ENCODE measurements at regions not wholly inside any gene's neighbourhood (a gene's known extent, or its start where the extent isn't known, plus 50 kb on each side); places are given as distances from the start of the nearest gene placed in this dataset.

DNA sequence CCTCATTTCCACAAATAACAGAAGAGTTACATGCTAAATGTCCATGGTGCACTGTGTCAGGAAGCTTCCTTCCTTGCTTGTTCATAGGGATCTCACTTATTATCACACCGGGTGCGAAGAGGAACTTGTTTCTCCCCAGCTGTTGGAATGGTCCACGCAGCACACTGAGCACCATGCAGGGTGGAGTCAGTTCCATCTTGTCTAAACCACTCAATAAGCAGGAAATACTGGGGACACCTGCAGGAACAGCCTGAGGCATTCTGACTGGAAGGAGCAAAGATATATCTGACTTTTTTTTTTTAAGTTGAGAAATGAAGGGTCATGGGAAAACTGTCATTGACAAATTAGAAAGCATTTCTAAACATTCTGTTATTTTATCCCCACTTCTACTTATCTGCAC is 70.0 kb upstream of the WDR72 start:
- Histone ChIP-seq H3K4me1 (ENCODE audit: control insufficient read depth, insufficient read depth, low read length) (no peaks in the 10 kb centered on the region), H3K36me3 (ENCODE audit: control insufficient read depth in 2 of 2, insufficient read depth in 2 of 2, low read length in 1 of 2) (no peaks in the 10 kb centered on the region), H3K4me3 (no peak overlapping the region), H4K20me1 (ENCODE audit: control insufficient read depth, insufficient read depth) (no peaks in the 10 kb centered on the region), H2AFZ (ENCODE audit: control insufficient read depth, low read depth, low read length) (no peak overlapping the region), H3K27ac (ENCODE audit: control insufficient read depth, insufficient read depth) (no peak overlapping the region), H3K27me3 (replicated peaks in 1 of 2; ENCODE audit: control insufficient read depth in 2 of 2, insufficient read depth in 2 of 2, low read length in 1 of 2) (no peaks in the 10 kb centered on the region), H3K9ac (ENCODE audit: control insufficient read depth, insufficient read depth, low read length) (no peak overlapping the region), H3K79me2 (ENCODE audit: control insufficient read depth, insufficient read depth, low read length) (no peaks in the 10 kb centered on the region), H3K4me2 (ENCODE audit: control insufficient read depth, insufficient read depth) (no peak overlapping the region), H3K9me3 (replicated peaks; ENCODE audit: control insufficient read depth, insufficient read depth, low read length) (no peaks in the 10 kb centered on the region)
- ChIA-PET POLR2A (no interaction called here), CTCF (no interaction called here), SMC1A (ENCODE audit: uncharacterized antibody, unreplicated experiment) (no interaction called here), RAD21 (ENCODE audit: unreplicated experiment) (no interaction called here)
- intact Hi-C loops (cut with micrococcal nuclease; ENCODE audit: unreplicated experiment) (no loop called here), in situ Hi-C loops (cut with MboI) (no loop called here)
- 22% methylated on average over 3 of the region's 3 CpGs for WGBS (ENCODE audit: insufficient coverage, insufficient replicate concordance, low lambda C conversion rate, missing lambda C conversion rate)
- no peak for ATAC-seq
- no peak for DNase-seq (ENCODE audit: low read depth, low spot score)
- BruUV-seq (replicated peaks), result no TSS peak
- FAIRE-seq, result no peak
- TF ChIP-seq BMI1 (IDR thresholded peaks at IDR 0.05; ENCODE audit: borderline replicate concordance) (no peak), KAT2A (conservative IDR thresholded peaks at IDR 0.05; ENCODE audit: control insufficient read depth, low read depth, low read length) (no peak), MTA2 (IDR thresholded peaks at IDR 0.05; ENCODE audit: low read depth) (no peak), NR2F1 (conservative IDR thresholded peaks at IDR 0.05) (no peak), FOXK2 (IDR thresholded peaks at IDR 0.05) (no peak), SUPT20H (IDR thresholded peaks at IDR 0.05; ENCODE audit: borderline replicate concordance, control insufficient read depth, low read depth, low read length) (no peak), BHLHE40 (IDR thresholded peaks at IDR 0.05; ENCODE audit: borderline replicate concordance in 1 of 2, low read depth in 2 of 2, low read length in 1 of 2) (no peak), RBBP5 (conservative IDR thresholded peaks at IDR 0.05) (no peak), SMARCA5 (IDR thresholded peaks at IDR 0.05) (no peak), SMAD5 (IDR thresholded peaks at IDR 0.05; ENCODE audit: low read depth) (no peak), ZSCAN29 (IDR thresholded peaks at IDR 0.05) (no peak), CREM (IDR thresholded peaks at IDR 0.05; ENCODE audit: low read depth) (no peak), YY1 (IDR thresholded peaks at IDR 0.05; ENCODE audit: low read depth, low read length) (no peak), SMAD1 (IDR thresholded peaks at IDR 0.05; ENCODE audit: low read depth, partially characterized antibody) (no peak), KLF5 (IDR thresholded peaks at IDR 0.05; ENCODE audit: partially characterized antibody) (no peak), HCFC1 (IDR thresholded peaks at IDR 0.05; ENCODE audit: low read length) (no peak)
- TF ChIP-seq, protein P1, sequence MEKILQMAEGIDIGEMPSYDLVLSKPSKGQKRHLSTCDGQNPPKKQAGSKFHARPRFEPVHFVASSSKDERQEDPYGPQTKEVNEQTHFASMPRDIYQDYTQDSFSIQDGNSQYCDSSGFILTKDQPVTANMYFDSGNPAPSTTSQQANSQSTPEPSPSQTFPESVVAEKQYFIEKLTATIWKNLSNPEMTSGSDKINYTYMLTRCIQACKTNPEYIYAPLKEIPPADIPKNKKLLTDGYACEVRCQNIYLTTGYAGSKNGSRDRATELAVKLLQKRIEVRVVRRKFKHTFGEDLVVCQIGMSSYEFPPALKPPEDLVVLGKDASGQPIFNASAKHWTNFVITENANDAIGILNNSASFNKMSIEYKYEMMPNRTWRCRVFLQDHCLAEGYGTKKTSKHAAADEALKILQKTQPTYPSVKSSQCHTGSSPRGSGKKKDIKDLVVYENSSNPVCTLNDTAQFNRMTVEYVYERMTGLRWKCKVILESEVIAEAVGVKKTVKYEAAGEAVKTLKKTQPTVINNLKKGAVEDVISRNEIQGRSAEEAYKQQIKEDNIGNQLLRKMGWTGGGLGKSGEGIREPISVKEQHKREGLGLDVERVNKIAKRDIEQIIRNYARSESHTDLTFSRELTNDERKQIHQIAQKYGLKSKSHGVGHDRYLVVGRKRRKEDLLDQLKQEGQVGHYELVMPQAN (conservative IDR thresholded peaks at IDR 0.05), result no peak
- TF ChIP-seq, protein P2, sequence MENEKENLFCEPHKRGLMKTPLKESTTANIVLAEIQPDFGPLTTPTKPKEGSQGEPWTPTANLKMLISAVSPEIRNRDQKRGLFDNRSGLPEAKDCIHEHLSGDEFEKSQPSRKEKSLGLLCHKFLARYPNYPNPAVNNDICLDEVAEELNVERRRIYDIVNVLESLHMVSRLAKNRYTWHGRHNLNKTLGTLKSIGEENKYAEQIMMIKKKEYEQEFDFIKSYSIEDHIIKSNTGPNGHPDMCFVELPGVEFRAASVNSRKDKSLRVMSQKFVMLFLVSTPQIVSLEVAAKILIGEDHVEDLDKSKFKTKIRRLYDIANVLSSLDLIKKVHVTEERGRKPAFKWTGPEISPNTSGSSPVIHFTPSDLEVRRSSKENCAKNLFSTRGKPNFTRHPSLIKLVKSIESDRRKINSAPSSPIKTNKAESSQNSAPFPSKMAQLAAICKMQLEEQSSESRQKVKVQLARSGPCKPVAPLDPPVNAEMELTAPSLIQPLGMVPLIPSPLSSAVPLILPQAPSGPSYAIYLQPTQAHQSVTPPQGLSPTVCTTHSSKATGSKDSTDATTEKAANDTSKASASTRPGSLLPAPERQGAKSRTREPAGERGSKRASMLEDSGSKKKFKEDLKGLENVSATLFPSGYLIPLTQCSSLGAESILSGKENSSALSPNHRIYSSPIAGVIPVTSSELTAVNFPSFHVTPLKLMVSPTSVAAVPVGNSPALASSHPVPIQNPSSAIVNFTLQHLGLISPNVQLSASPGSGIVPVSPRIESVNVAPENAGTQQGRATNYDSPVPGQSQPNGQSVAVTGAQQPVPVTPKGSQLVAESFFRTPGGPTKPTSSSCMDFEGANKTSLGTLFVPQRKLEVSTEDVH (IDR thresholded peaks at IDR 0.05; ENCODE audit: low read depth, partially characterized antibody), result no peak
- TF ChIP-seq, protein P3, sequence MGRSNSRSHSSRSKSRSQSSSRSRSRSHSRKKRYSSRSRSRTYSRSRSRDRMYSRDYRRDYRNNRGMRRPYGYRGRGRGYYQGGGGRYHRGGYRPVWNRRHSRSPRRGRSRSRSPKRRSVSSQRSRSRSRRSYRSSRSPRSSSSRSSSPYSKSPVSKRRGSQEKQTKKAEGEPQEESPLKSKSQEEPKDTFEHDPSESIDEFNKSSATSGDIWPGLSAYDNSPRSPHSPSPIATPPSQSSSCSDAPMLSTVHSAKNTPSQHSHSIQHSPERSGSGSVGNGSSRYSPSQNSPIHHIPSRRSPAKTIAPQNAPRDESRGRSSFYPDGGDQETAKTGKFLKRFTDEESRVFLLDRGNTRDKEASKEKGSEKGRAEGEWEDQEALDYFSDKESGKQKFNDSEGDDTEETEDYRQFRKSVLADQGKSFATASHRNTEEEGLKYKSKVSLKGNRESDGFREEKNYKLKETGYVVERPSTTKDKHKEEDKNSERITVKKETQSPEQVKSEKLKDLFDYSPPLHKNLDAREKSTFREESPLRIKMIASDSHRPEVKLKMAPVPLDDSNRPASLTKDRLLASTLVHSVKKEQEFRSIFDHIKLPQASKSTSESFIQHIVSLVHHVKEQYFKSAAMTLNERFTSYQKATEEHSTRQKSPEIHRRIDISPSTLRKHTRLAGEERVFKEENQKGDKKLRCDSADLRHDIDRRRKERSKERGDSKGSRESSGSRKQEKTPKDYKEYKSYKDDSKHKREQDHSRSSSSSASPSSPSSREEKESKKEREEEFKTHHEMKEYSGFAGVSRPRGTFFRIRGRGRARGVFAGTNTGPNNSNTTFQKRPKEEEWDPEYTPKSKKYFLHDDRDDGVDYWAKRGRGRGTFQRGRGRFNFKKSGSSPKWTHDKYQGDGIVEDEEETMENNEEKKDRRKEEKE (IDR thresholded peaks at IDR 0.05), result no peak

Measured in GM12878 (cell line).